NCI-H1105 (cell line): ENCODE measurements at regions not wholly inside any gene's neighbourhood (a gene's known extent, or its start where the extent isn't known, plus 50 kb on each side); places are given as distances from the start of the nearest gene placed in this dataset.
"Not testable (repeated sequence)": the region's sequence is repeated elsewhere in the genome, so short reads cannot be mapped to it uniquely, and the experiment has no call there.

Experiments used
- DNase-seq: peaks from one replicate; lab custom pipeline; 2025; lab: John Stamatoyannopoulos, UW

GRCh38 chr10:9848981-9849380, 1168.7 kb upstream of the CELF2 start:
- no peak for DNase-seq

GRCh38 chr10:9850415-9850814, 1167.3 kb upstream of the CELF2 start:
- no peak for DNase-seq

- no peak for DNase-seq
Measured at GRCh38 chr10:9851808-9852207, 1165.9 kb upstream of the CELF2 start.

GRCh38 chr10:9853405-9854355, 1164.0 kb upstream of the CELF2 start:
- no peak for DNase-seq

GRCh38 chr10:9855451-9855850, 1162.2 kb upstream of the CELF2 start:
- not testable (repeated sequence) for DNase-seq

GRCh38 chr10:9858816-9859215, 1158.9 kb upstream of the CELF2 start:
- DNase-seq, result no peak

GRCh38 chr10:9860045-9860444, 1157.6 kb upstream of the CELF2 start:
- DNase-seq, result no peak

GRCh38 chr10:9863559-9864121, 1154.0 kb upstream of the CELF2 start:
- DNase-seq, result no peak

GRCh38 chr10:9868499-9868898, 1149.2 kb upstream of the CELF2 start:
- DNase-seq, result no peak

GRCh38 chr10:9869205-9869604, 1148.5 kb upstream of the CELF2 start:
- no peak for DNase-seq

GRCh38 chr10:9869606-9870176, 1148.0 kb upstream of the CELF2 start:
- DNase-seq, result no peak

GRCh38 chr10:9875353-9875752, 1142.3 kb upstream of the CELF2 start:
- no peak for DNase-seq

- no peak for DNase-seq
Measured at GRCh38 chr10:9877978-9878377, 1139.7 kb upstream of the CELF2 start.

- DNase-seq, result no peak
Measured at GRCh38 chr10:9878383-9878782, 1139.3 kb upstream of the CELF2 start.

GRCh38 chr10:9885761-9886160, 1131.9 kb upstream of the CELF2 start:
- no peak for DNase-seq

- no peak for DNase-seq
Measured at GRCh38 chr10:9886772-9887171, 1130.9 kb upstream of the CELF2 start.

GRCh38 chr10:9895453-9895852, 1122.2 kb upstream of the CELF2 start:
- DNase-seq, result no peak

GRCh38 chr10:9895981-9896380, 1121.7 kb upstream of the CELF2 start:
- DNase-seq, result no peak

GRCh38 chr10:9898633-9899395, 1118.9 kb upstream of the CELF2 start:
- no peak for DNase-seq

- no peak for DNase-seq
Measured at GRCh38 chr10:9900751-9901150, 1116.9 kb upstream of the CELF2 start.

GRCh38 chr10:9901971-9902370, 1115.7 kb upstream of the CELF2 start:
- no peak for DNase-seq

- no peak for DNase-seq
Measured at GRCh38 chr10:9910446-9910845, 1107.2 kb upstream of the CELF2 start.
